ENCODE measurements at regions not wholly inside any gene's neighbourhood (a gene's known extent, or its start where the extent isn't known, plus 50 kb on each side); places are given as distances from the start of the nearest gene placed in this dataset.

- H2BK120ac ChIP-seq (replicated peaks; ENCODE audit: low read depth, low read length): no peak overlapping the region
- no peak overlapping the region for H3K56ac ChIP-seq (replicated peaks; ENCODE audit: insufficient read length, low read depth, low read length)
- H3K23me2 ChIP-seq (ENCODE audit: low read depth, low read length): no peaks in the 10 kb centered on the region
- ChIA-PET CTCF (ENCODE audit: partially characterized antibody) (interaction anchor here (0.7 to 1.6 kb wide), 3 partner anchors 9 to 1491 kb away, joined by 4 to 6 read pairs (median 5); no protein-coding TSS in a partner anchor), POLR2A (ENCODE audit: partially characterized antibody) (interaction anchor here (0.6 kb wide), 1 partner anchor 170 kb away, joined by 3 read pairs; no protein-coding TSS in a partner anchor)
- 82% methylated on average over 23 of the region's 23 CpGs; no CpG with 5 or more reads in 1 of the 2 experiments for WGBS, 2 experiments (ENCODE audit: extremely low coverage in 1 of 2, insufficient coverage in 1 of 2, insufficient read length in 1 of 2, insufficient replicate concordance in 2 of 2, low coverage in 1 of 2, low lambda C conversion rate in 2 of 2, missing lambda C conversion rate in 1 of 2)
- no peak overlapping the region for H3K4ac ChIP-seq (replicated peaks; ENCODE audit: insufficient read length, low read depth, low read length)
- no peak overlapping the region for H4K5ac ChIP-seq (ENCODE audit: insufficient read length, low read depth, low read length)
- no peaks in the 10 kb centered on the region for H4K20me1 ChIP-seq (replicated peaks in 1 of 2; ENCODE audit: control insufficient read depth in 1 of 2, insufficient read depth in 2 of 2, low read length in 2 of 2)
- no peak overlapping the region for H3K4me2 ChIP-seq (ENCODE audit: insufficient read depth in 1 of 2, low read depth in 2 of 2, low read length in 2 of 2)
- DNase-seq (ENCODE audit: low read depth in 1 of 2, low spot score in 2 of 2) (no peak), FAIRE-seq (no peak)
- no peaks in the 10 kb centered on the region for H3K27me3 ChIP-seq (replicated peaks in 1 of 4; ENCODE audit: control insufficient read depth in 3 of 4, extremely low read depth in 1 of 4, insufficient read depth in 3 of 4, low read length in 3 of 4)
- H4K8ac ChIP-seq (ENCODE audit: extremely low read depth, insufficient read depth, low read length): no peak overlapping the region
- H3K27ac ChIP-seq (ENCODE audit: low read depth, low read length): no peak overlapping the region
- no peaks in the 10 kb centered on the region for H3K9me3 ChIP-seq (ENCODE audit: insufficient read depth in 2 of 2, low read depth in 1 of 2, low read length in 1 of 2)
- H3K23ac ChIP-seq (ENCODE audit: insufficient read length): no peak overlapping the region
- no peak overlapping the region for H4K91ac ChIP-seq (replicated peaks; ENCODE audit: insufficient read length, low read length)
- no peak overlapping the region; the same call in 1 of the 2 replicates for H3K18ac ChIP-seq (ENCODE audit: extremely low read depth, low read length)
- H2AFZ ChIP-seq (ENCODE audit: low read length): peak overlapping the region; percentile 89
- H2AK5ac ChIP-seq (ENCODE audit: low read depth, low read length): no peak overlapping the region
- no peaks in the 10 kb centered on the region for H3K79me2 ChIP-seq (ENCODE audit: control insufficient read depth in 1 of 2, insufficient read depth in 2 of 2, low read length in 2 of 2)
- no peak overlapping the region for H3K9ac ChIP-seq (replicated peaks in 1 of 4; ENCODE audit: extremely low read depth in 1 of 4, low read depth in 3 of 4, low read length in 3 of 4)
- no peaks in the 10 kb centered on the region for H3K79me1 ChIP-seq (ENCODE audit: low read depth, low read length)
- no peaks in the 10 kb centered on the region for H3K36me3 ChIP-seq (ENCODE audit: control insufficient read depth in 2 of 4, insufficient read depth in 4 of 4, low read length in 3 of 4)
- H2BK15ac ChIP-seq (ENCODE audit: low read length): no peak overlapping the region
- no peak overlapping the region for H2BK5ac ChIP-seq (ENCODE audit: low read depth, low read length)
- H3K4me3 ChIP-seq (ENCODE audit: extremely low read depth in 1 of 4, insufficient read depth in 2 of 4, low read depth in 3 of 4, low read length in 4 of 4): no peak overlapping the region
- H3K14ac ChIP-seq (ENCODE audit: insufficient read length): no peak overlapping the region
- peaks cover 0 to 3% (median 0%) of the 10 kb centered on the region in 4 experiments; a peak in 1 of 7 replicates for H3K4me1 ChIP-seq (replicated peaks in 1 of 4; ENCODE audit: control insufficient read depth in 3 of 4, insufficient read depth in 4 of 4, low read length in 3 of 4)
- no peak overlapping the region for H2BK20ac ChIP-seq (ENCODE audit: low read length)
- H2BK12ac ChIP-seq (ENCODE audit: low read depth, low read length): no peak overlapping the region
Observed at GRCh38 chr2:59249441-59250306, 1008.5 kb upstream of the FANCL start.
